GM12874 (cell line): ENCODE measurements at regions not wholly inside any gene's neighbourhood (a gene's known extent, or its start where the extent isn't known, plus 50 kb on each side); places are given as distances from the start of the nearest gene placed in this dataset.

Source experiments
- CTCF ChIP-seq: IDR thresholded peaks from 2 replicates; pipeline ENCODE4 v1.5.1; 2011; ENCODE audit warnings: low read depth, mild to moderate bottlenecking, control low read depth, low read length, moderate library complexity; ENCODE audit not compliant: insufficient read depth

- no peak for TF ChIP-seq CTCF
Observed at GRCh38 chr21:25126564-25126963, 480.7 kb downstream of the MRPL39 start.

GRCh38 chr21:25118648-25119047 is 488.6 kb downstream of the MRPL39 start:
- TF ChIP-seq CTCF, result no peak

- TF ChIP-seq CTCF, result no peak
Observed at GRCh38 chr21:25115021-25115420, 492.3 kb downstream of the MRPL39 start.

GRCh38 chr21:25107708-25108107 is 499.6 kb downstream of the MRPL39 start:
- TF ChIP-seq CTCF, result no peak

GRCh38 chr21:25103500-25104207 is 503.6 kb downstream of the MRPL39 start:
- TF ChIP-seq CTCF, result no peak

GRCh38 chr21:25097648-25098047 is 509.6 kb downstream of the MRPL39 start:
- TF ChIP-seq CTCF, result no peak

GRCh38 chr21:25094695-25095094 is 512.6 kb downstream of the MRPL39 start:
- TF ChIP-seq CTCF, result no peak
